Ovary (tissue), 3 donors: ENCODE measurements at regions not wholly inside any gene's neighbourhood (a gene's known extent, or its start where the extent isn't known, plus 50 kb on each side); places are given as distances from the start of the nearest gene placed in this dataset.

ENCODE experiments used
- POLR2A ChIP-seq: fragments of 450-650 bp; IDR thresholded peaks from one replicate; pipeline ENCODE4 v1.6.1; 2017; ENCODE audit warnings: antibody characterized with exemption, mild to moderate bottlenecking, moderate library complexity
- TF ChIP-seq, protein P1 (sequence below), 3 donors: fragments of 450-650 bp in 2 of 3; fragments of 200-600 bp in 1 of 3; IDR thresholded peaks; one replicate each; pipeline versions ENCODE4 v1.5.1 to v1.8.0; 2016 to 2022; ENCODE audit warnings: antibody characterized with exemption in 3 of 3, mild to moderate bottlenecking in 1 of 3
- donor health status: DM: no; HTN: no; CAD: no.

DNA sequence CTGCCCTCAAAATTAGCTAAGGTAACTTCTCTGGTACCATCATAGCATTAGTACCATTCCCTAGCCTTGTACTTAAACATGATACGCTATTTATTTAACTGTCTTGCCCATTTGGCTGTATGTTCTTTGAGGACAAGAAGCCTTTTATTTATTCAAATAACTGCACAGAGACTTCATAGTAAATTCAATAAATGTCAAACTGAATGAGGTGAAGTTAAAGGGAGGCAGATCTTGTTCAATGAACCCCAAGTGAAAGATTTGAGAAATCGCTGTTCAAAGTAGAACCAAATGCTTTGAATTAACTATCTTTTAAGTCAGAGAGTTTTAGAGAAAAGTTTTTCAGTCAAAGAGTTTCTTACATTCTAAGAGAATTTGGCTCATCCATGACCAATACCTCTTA lies 203.6 kb downstream of the GXYLT1 start:
- TF ChIP-seq POLR2A: no peak
- TF ChIP-seq, protein P1, sequence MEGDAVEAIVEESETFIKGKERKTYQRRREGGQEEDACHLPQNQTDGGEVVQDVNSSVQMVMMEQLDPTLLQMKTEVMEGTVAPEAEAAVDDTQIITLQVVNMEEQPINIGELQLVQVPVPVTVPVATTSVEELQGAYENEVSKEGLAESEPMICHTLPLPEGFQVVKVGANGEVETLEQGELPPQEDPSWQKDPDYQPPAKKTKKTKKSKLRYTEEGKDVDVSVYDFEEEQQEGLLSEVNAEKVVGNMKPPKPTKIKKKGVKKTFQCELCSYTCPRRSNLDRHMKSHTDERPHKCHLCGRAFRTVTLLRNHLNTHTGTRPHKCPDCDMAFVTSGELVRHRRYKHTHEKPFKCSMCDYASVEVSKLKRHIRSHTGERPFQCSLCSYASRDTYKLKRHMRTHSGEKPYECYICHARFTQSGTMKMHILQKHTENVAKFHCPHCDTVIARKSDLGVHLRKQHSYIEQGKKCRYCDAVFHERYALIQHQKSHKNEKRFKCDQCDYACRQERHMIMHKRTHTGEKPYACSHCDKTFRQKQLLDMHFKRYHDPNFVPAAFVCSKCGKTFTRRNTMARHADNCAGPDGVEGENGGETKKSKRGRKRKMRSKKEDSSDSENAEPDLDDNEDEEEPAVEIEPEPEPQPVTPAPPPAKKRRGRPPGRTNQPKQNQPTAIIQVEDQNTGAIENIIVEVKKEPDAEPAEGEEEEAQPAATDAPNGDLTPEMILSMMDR (IDR thresholded peaks at IDR 0.05): no peak
